Fibroblast of pulmonary artery (primary cell): ENCODE measurements at regions not wholly inside any gene's neighbourhood (a gene's known extent, or its start where the extent isn't known, plus 50 kb on each side); places are given as distances from the start of the nearest gene placed in this dataset.

ENCODE experiments used
- DNase-seq: peaks from one replicate; pipeline ENCODE4 v3.0.0-alpha.2; 2010; ENCODE audit warnings: low read depth
- H3K4me3 ChIP-seq: replicated peaks from 2 replicates; pipeline ENCODE4 v1.5.1; 2011; ENCODE audit warnings: low read depth, mild to moderate bottlenecking, control low read depth, low read length, moderate library complexity
- TF ChIP-seq, protein P1 (sequence below): IDR thresholded peaks from 2 replicates; pipeline ENCODE4 v1.5.1; 2011; ENCODE audit warnings: mild to moderate bottlenecking, control low read depth, low read length, inconsistent platforms; ENCODE audit errors: missing control alignments

DNA sequence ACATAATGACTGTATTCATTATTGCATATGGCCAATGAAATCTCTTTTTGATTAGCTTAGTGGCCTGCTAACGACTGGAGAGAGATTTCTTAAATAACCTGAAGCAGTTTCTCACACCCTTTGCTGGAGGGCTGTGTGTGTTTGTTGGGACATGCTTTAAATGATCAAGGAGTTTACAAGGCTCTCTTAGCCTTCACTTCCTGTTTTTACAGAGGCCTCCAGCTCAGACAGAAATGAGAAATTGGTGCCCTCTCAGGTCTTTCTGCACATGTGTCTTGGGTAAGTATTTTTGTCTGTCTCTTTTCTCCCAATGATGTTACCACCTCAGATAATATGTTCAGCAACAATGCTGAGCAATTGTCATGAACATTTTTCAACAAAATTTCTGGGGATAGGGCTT, 884.4 kb upstream of the CNTN5 start:
- TF ChIP-seq, protein P1, sequence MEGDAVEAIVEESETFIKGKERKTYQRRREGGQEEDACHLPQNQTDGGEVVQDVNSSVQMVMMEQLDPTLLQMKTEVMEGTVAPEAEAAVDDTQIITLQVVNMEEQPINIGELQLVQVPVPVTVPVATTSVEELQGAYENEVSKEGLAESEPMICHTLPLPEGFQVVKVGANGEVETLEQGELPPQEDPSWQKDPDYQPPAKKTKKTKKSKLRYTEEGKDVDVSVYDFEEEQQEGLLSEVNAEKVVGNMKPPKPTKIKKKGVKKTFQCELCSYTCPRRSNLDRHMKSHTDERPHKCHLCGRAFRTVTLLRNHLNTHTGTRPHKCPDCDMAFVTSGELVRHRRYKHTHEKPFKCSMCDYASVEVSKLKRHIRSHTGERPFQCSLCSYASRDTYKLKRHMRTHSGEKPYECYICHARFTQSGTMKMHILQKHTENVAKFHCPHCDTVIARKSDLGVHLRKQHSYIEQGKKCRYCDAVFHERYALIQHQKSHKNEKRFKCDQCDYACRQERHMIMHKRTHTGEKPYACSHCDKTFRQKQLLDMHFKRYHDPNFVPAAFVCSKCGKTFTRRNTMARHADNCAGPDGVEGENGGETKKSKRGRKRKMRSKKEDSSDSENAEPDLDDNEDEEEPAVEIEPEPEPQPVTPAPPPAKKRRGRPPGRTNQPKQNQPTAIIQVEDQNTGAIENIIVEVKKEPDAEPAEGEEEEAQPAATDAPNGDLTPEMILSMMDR, result no peak

DNA sequence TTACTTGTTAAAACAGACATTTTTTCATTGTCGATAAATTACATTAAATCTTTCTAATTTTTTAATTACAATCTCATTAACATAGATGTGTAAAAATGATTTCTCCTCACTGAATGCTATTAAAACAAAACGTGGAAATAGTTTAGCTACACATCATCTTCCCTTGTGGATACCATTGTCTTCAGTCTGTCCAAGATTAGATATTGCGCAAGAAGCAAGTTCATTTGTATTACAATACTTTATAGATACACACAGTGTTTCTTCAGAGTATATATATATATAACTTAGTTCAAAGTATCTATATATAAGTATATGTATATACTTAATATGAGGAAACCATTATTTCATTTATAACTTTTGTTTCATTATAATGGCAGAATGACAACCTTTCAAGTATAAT, 883.3 kb upstream of the CNTN5 start:
- DNase-seq, result peak; percentile 50
- TF ChIP-seq, protein P1, result no peak
- H3K4me3 ChIP-seq, result no peak overlapping the region

More for the DNA sequence above, 884.4 kb upstream of the CNTN5 start:
- no peak for DNase-seq
- H3K4me3 ChIP-seq, result no peak overlapping the region

DNA sequence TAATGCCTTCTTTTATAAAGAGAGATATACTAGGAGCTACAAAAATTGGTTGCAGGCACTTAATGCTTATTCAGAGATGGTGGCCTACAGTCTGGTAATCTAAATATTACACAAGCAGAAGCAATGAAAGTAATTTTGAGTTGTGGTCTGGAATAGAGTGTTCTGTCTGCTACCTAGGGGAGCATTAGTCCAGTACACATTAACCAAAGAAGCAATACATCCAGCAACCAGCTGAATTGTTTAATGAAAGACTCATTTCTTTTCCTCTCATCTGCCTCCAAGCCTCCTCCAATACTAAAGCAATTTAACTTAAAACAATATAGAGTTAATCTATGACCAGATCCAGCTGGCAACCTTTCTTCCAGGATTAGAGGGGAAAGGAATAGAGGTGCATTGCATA, 877.1 kb upstream of the CNTN5 start:
- no peak for DNase-seq
- no peak overlapping the region for H3K4me3 ChIP-seq
- TF ChIP-seq, protein P1, result no peak

DNA sequence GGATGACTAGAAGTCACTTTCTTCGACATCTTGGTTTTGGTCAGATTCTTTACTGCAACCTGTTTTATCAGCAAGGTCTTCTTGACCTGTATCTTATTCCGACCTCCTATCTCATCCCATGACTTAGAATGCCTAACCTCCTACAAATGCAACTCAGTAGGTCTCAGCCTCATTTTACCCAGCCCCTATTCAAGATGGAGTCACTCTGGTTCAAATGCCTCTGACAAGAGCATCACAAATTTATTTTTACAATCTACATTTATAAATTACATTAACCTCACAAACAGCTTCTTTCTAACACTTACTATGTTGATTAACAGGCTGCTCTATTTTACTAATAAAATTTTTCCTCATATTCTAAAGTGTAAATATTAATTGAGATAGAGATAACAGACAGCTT, 867.0 kb upstream of the CNTN5 start:
- DNase-seq, result no peak
- TF ChIP-seq, protein P1, result no peak

DNA sequence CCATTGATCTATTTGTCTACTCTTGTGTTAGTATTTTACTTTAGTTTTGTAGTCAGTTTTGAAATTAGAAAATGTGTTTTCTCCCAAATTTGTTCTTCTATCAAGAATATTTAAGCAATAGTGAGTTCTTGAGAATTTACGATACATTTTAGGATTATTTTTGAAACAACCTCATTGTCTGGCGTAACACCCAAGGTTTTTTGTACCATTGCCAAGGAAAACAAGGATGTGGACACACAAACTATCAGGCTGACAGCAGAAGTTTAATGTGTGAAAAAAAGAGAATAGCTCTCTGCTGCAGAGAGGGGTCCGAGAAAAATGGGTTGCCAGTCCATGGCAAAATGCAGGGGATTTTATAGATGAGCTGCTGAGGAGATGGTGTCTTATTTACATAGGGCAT, 865.1 kb upstream of the CNTN5 start:
- peak; percentile 68 for DNase-seq
- TF ChIP-seq, protein P1, result no peak
- H3K4me3 ChIP-seq, result no peak overlapping the region

More for the DNA sequence above, 867.0 kb upstream of the CNTN5 start:
- H3K4me3 ChIP-seq, result no peak overlapping the region

DNA sequence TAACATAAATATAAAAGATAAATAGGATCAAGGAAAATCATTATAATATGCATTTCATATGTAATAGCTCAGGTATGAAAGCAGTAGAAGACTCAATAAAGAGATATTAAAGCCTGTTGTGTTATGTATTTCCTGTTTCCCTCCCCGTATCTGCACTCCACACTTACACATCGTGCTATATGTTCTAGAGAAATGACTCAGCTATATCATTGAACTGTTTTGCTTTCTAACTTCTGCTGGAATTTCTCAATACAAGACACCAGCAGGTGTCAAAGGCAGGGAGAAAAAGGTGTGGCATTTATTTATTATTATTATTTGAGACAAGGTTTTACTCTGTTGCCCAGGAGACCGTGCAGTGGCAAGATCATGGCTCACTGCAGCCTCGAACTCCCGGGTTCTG, 842.8 kb upstream of the CNTN5 start:
- TF ChIP-seq, protein P1, result no peak
- no peak overlapping the region for H3K4me3 ChIP-seq
- DNase-seq, result no peak

DNA sequence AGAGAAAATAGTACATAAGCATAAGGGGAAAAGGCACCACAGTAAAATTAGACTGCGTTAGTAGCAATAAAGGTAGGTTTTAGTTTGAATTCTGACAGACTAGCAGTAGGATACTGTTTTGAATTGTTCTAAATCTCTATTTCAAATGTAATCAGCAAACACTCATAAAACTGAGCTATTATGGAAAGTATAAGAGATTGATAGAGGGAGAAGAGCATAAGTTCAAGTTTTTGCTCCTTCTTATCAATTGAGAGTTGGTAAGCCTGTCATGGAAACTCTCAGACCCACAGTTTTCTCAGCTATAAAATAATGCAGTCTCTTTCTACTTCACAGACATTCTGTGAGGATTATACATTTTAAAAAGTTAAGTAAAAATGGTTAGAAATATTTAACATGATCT, 840.2 kb upstream of the CNTN5 start:
- DNase-seq, result no peak
- TF ChIP-seq, protein P1, result no peak
- no peak overlapping the region for H3K4me3 ChIP-seq
